Fibroblast of peridontal ligament (primary cell): ENCODE measurements at regions not wholly inside any gene's neighbourhood (a gene's known extent, or its start where the extent isn't known, plus 50 kb on each side); places are given as distances from the start of the nearest gene placed in this dataset.
"Not testable (repeated sequence)": the region's sequence is repeated elsewhere in the genome, so short reads cannot be mapped to it uniquely, and the experiment has no call there.

ENCODE experiments used
- DNase-seq: peaks from one replicate; pipeline ENCODE4 v3.0.0-alpha.2; 2010; ENCODE audit errors: extremely low read depth

DNA sequence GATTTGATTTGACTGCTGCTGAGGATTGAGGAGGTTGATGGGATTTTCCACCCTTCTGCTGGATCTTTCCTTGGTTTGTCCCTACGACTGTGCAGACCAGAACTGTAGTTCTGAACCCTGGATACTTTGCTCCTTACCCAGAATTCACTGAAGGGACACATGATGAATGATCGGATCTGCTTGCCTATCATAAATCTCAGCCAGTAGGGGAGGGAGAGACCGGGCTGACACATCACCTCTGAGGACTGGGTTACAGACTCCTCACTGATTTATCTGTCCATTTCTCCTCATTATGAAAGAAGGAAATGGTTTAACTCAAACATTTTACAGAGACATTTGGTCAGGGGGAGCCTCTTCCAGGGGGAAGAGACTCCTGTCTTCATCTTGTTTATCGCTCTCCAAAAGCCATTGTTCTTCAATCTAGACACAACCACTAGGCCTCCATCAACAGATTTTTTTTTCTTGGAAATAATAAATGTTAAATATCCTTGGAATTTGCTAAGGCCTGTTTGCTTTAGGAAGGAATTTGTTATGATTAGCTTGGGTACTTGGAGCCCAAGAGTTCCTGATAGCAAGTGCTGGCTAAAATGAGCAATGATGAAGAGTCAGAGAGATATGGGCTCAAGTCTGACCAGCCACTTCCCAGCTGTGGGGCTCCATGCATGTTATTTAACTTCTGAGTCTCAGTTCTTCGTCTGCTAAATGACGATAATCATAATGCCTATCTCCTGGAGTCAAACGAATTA lies 925.5 kb downstream of the SLC4A3 start:
- DNase-seq: no peak

DNA sequence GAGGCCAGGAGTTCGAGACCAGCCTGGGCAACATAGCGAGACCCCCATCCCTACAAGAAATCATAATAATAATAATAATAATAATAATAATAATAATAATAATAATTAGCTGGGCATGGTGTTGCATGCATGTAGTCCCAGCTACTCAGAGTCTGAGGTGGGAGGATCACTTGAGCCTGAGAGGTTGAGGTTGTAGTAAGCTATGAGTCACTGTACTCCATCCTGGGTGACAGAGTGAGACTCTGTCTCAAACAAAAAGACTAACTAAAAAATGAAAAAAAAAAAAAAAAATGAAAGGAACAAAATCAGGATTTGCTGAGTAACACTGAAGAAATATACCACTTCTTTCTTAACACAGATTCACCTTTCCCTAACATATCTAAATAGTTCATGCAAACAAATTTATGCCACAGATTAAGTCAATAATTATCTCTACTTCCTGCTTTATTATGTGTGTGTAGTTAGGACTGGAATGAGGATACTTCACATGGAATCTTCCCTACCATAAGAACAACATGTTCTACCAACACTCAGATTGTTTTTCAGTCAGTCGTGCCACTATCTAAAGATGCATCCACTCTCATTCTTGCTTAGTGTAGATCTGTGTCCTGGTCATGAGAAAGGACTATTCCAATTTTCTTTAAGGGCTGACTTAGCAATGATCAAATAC lies 928.7 kb downstream of the SLC4A3 start:
- DNase-seq: no peak

DNA sequence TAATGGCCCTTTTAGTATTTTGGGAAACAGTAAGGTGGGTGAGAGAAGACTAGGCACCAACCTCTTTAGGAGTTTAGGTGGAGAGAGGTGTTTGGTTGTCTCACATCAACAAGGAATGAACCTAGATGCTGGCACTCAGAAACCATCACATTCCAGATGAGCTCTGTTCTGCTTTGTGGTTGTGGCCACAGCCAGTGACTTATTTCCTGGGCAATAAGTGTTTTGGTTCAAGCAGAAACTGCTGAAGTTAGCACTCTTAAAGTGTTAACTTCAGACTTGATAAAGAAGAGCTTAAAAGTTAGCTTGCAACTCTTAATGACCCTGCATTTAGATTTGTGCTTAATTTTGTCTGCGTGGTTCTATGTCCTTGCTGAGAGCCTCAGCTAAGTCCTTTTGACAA lies 929.2 kb downstream of the SLC4A3 start:
- peak; percentile 17 for DNase-seq

DNA sequence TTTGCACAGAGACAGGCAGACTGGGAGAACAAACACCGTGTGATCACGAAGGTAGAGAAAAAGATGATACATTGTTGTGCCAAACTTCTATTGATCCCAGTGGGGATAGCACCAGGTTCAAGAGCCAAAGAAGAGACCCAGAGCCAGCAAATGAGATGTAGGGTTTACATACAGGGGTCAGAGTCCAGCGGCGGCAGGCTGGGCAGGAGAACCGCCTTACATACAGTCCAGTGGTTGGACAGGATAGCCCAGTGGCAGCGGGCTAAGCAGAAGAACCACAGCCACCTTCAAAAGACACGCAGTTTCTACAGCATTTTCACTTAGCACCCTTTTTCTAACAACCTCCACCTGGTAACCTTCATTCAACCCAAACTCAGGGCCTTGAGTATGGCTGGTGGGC lies 932.8 kb downstream of the SLC4A3 start:
- no peak for DNase-seq

DNA sequence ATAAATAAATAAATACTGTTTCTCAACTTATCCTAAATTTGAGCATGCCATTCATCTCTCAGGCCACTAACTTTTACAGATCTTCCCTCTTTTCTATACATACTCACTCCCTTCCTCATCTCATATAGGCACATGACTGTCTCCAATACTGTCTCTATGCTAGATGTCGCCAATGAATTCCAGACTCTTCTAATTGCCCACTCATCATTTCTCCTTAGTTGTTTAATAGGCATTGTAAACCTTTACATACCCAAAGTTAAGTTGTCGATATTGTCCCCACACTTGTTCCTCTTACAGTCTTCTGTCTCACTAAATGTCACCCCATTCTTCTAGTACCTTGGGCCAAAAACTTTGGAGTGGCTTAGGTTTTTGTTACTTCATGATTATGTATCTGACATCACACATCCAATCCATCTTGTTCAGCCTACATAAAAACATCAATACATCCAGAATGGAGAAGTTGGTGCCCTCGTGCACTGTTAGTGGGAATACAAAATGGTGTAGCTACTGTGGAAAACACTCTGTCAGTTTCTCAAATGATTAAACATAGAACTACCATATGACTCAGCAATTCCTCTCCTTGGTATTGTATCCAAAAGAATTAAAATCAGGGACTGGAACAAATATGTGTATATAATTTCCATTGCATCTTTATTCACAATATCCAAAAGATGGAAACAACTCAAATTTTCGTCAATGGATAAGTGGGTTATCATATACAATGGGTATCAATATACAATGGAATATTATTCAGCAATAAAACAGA lies 935.1 kb downstream of the SLC4A3 start:
- no peak for DNase-seq

DNA sequence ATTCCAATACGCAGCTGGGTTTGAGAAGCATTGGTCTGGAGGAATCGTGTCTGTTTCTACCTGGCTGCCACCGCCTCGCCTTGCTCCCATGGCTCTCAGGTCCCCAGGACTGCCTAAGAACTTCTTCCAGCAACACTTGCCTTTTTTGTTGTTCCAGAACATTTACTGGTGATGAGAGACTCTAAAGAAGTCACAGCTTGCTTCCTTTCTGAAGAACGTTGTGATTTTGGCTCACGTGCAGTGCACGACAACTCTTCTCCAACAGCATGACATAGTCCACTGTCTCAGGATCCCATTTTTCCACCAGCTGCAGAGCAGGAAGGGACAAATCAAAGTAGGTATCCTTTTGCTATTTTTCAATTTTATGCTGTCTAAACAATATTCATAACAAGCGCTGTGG lies 940.9 kb downstream of the SLC4A3 start:
- no peak for DNase-seq

DNA sequence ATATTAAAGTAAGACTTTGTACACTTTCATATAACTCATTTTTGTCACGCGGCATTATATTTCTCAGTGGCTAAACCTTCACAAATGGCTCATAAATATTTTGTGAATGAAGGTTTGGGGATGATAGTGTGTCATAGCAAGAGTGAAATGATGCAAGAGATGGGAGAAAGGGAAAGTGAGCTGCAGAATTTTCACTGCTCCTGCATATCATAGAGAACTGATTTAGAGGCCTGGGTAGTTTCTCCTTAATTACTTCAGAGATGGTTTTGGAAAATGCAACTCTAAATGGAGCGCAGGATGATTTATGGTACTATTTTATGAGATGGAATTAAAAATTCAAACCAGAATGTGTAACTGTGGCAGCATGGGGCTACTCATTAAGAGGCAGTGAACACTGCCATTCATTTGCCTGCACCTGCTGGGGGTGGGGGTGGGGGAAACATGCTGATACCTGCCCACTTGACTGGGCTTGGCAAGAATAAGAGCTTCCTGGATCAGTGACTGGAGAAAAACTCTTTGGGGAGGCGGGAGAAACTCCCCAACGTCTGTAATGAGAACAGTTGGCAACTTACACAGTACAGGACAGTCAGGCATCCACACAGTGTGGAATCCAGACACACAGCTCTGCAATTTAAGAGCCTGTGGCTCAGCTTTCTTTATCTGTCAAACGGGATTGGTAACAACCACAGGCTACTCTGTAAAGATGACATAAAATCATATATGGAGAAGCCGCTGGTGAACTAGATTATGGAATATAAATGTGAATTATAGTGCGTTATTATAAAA lies 941.9 kb downstream of the SLC4A3 start:
- DNase-seq: no peak

DNA sequence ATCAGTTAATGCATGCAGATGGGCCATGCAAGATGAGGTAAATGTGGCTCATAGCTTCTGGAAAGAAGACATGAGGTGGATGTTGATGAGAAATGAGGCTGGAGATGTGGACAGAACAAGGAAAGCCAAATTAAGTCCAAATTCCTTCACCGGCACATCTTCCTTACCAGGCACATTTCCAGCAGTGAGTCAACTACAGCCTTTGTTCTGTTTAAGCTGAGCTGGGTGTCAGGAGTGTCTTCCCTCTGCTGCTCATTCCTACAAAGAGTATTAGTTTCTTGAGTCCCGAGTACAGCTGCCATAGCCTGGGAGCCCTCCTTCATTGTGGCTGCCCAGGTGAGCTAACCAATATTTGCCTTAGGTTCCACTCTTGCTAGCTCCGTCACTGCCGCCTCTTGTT lies 945.0 kb downstream of the SLC4A3 start:
- DNase-seq: no peak

DNA sequence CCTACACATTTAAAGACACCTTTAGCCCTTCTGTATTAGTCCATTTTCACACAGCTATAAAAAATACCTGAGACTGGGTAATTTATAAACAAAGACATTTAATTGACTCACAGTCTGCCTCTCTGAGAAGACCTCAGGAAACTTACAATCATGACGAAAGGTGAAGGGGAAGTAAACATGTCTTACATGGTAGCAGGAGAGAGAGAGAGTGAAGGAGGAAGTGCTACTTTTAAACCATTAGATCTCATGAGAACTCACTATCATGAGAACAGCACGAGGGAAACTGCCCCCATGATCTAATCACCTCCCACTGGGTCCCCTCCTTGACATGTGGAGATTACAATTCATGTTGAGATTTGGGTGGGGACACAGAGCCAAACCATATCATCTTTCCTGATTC lies 946.6 kb downstream of the SLC4A3 start:
- DNase-seq: no peak

DNA sequence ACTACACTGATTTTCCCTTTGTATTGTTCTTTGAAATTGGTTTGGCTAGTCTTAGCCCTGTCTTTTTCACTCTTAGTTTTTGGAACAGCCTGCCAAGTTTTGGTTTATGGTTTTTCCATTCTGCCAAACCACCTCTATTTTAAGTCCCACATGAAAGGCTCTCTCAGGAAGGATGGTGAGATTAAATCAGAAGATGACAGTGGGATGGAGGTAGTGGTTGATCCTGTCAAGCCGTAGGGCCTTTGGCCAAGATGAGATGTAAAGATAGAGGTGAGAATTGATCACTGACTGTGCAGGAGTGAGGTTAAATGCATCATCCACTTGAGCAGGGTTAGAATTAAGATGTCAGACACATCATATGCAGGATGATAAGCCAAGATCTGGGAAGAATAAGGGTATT lies 948.5 kb downstream of the SLC4A3 start:
- DNase-seq: no peak

DNA sequence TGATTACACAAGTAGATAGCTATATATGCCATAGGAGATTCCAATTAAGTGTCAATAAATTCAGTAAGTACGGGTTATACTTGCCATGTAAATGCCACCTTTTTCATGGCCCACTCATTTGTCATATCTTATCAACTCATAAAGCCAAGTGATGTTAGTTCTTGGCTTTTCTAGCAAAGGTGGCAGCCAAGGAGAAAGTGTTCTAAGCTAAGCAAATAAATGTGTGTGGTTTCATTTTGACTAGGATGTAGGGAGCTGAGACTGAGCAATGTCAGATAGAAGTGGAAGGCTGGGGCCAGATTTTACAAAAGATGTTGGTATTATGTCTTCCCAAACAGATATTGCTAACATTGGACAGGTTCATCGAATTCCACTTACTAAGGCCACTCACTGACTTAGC lies 952.0 kb downstream of the SLC4A3 start:
- DNase-seq: no peak

DNA sequence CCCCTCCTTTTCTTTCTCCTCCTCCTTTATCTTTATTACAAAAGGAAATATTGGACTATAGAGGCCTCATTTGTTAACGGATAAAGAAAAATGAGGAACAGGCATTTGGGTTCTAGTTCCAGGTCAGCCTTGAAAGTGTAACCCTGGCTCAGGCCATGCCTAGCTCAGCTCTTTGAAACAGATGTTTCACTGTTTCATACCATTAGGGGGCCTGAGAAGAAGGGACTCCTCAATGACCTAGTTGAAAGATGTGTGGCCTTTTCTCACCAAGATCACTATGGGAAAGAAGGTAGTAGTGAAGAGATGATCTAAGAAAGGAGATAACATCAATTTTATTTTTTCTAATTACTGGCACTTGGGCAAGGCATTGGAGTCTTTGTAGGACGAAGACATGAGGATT lies 952.7 kb downstream of the SLC4A3 start:
- DNase-seq: no peak

DNA sequence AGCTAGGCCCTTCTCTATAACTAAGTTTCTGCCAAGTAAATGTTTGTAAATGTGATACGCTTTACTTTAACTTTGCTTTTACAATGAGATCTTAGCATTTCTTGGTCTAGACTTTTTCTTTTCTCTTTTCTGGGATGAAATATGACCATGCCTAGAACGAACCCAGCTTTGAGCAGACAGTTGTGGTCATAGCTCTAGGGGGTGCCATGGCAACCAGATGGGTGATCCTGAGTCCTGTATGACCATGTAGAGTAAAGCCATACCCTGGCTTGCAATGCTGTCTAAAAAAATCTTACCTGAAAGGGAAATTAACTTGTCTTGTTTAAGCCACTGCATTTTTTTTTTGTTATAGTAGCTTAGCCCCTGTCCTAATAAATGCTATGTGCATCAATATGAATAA lies 956.3 kb downstream of the SLC4A3 start:
- no peak for DNase-seq

DNA sequence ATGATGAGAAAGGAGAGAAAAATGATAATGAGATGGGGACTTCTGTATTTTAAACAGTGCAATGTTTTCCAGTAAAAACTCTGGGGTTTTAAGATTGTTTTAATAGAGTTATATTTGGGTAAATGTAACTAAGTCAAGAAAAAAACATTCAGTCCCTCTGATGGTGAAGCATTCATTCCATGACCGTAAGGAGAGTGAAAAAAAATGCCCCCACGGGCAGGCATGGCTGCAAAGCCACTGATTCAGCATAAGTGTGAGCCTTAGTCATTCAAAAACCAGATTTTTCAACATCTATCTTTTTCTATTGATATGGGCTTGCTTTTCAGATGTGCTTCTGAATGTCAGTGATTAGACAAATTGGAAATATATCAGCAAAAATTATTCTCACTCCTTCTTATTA lies 957.8 kb downstream of the SLC4A3 start:
- peak; percentile 12 for DNase-seq

DNA sequence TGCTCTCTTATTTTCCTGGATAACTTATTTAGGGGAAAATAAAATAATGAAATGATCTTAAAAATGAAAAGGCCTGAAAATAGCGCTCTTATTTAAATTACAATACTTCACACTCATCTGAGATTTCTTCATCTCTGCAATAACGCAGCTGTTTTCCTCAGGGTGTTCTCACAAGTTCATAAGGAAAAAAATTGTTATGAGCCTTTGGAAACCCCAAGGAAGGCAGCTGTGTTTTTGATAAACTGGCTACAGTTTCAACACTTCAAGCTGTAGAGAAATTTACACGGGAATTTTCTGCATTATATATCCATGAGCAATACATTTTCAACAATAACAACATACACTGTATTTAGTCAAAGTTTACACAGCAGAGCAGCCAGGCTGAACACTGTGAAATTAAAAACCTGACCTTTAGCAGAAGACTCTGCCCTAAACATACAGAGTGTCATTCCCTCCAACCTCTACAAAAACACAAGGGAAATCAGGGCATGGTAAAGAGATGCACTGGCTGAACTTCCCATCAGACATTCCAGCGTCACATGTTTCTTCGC lies 959.6 kb downstream of the SLC4A3 start:
- peak; percentile 23 for DNase-seq

DNA sequence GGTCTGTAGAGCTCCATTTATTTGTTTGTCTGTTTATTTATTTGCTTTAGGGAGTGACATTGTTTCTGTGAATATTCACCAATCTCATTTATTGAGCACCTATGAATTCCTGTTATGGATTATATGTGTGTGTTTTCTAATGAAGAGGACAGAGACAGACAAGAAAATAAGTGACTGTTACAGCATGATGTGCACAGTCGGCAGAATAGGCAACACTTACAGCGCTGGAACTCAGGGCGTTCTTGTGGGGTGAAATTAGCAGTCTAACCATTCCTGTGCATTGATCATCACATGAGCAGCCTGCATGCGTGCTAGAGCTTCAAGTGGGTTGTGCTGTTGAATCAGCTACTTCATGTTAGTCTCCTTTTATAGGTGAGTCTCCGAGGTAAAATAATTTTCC lies 960.7 kb downstream of the SLC4A3 start:
- no peak for DNase-seq

DNA sequence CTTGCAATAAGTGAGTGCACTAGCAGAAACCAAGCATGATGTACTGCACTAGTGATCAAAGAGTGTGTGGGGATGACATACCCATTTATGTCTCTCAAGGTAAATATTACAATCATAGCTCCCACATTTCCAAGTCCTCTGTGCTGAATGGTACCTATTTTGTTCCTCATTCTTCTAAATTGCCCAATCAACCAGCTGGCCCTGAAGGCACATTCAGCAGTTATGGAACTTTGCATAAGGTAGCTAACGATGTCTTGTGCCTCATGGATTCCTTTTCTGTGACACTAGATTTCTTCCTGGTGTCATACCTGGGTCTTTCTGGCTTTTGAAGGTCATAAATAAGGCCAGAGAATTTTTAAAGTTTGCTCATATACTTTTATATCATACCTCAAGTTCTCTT lies 963.0 kb downstream of the SLC4A3 start:
- no peak for DNase-seq

DNA sequence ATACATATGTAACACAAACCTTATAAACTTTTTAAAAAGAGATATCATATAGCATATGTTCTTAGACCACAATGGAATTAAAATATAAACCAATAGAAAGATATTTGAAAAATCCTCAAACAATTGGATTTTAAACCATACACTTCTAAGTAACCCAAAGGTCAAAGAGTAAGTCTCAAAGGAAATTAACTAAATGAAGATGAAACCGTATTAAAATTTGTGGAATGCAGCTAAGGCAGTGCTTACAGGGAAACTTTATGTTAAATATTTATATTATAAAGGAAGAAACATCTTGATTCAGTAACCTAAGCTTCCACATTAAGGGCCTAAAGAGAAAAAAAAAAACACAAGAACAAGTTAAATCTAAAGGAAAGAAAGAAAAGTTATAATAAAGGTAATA lies 966.1 kb downstream of the SLC4A3 start:
- no peak for DNase-seq

DNA sequence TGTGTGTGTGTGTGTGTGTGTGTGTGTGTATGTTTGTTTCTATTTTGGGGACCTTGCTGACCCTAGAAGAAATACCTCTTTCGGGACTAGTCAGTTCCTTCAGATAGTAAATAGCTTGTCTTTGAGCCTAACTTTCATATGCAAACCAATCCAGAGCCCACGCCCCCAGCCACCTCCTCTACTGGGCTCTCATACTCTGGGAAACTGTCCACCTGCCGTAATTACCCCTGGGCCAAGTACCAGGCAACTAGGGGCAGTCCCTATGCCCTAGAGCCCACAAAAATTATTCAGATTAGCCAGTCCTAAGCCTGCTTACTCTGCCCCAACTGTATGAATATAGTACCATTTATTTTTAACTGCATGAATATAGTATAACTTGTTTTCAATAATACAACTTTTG lies 970.4 kb downstream of the EPHA4 start:
- no peak for DNase-seq

DNA sequence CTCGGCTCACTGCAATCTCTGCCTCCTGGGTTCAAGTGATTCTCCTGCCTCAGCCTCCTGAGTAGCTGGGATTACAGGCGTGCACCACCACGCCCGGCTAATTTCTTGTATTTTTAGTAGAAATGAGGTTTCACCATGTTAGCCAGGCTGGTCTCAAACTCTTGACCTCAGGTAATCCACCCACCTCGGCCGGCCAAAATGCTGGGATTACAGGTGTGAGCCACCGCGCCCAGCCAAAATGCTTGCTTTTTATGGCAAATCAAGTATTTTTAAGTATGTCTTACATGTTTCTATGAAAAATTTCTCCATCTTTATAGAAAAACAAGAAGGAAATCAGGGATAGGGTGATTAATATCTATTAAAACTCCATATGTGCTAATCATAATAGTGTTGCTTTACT lies 959.1 kb downstream of the EPHA4 start:
- DNase-seq: not testable (repeated sequence)

DNA sequence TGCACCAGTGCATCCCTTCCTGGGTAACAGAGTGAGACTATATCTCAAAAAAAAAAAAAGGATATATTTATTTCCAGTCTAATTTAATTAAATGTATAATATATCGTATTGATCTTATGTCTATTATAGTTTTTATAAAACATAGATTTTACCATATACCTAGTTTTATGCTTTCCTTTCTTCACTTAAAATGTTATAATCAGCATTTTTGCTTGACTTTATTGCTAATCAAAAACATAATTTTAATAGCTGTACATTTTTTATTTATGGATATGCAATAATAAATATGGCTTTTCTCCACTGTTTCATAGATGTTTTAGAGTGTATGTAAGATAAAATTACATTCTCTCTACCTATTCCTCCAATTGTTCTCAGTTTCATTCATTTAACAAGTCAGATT lies 958.0 kb downstream of the EPHA4 start:
- no peak for DNase-seq
